OCI-LY7 (cell line): ENCODE measurements at regions not wholly inside any gene's neighbourhood (a gene's known extent, or its start where the extent isn't known, plus 50 kb on each side); places are given as distances from the start of the nearest gene placed in this dataset.

Experiments used
- EZH2phosphoT487 ChIP-seq: fragments of 200-600 bp; sonication (generic); IDR thresholded peaks from 2 replicates; pipeline ENCODE4 v1.6.1; 2018; ENCODE audit warnings: low read depth, borderline replicate concordance, mild to moderate bottlenecking, mixed run types, antibody characterized with exemption, low read length, moderate library complexity, mixed read lengths
- TF ChIP-seq, protein P1 (sequence below): fragments of 200-600 bp; sonication (generic); conservative IDR thresholded peaks from 2 replicates; pipeline ENCODE4 v1.5.1; 2014; ENCODE audit warnings: mild to moderate bottlenecking, antibody characterized with exemption, low read length, moderate library complexity, mixed read lengths

DNA sequence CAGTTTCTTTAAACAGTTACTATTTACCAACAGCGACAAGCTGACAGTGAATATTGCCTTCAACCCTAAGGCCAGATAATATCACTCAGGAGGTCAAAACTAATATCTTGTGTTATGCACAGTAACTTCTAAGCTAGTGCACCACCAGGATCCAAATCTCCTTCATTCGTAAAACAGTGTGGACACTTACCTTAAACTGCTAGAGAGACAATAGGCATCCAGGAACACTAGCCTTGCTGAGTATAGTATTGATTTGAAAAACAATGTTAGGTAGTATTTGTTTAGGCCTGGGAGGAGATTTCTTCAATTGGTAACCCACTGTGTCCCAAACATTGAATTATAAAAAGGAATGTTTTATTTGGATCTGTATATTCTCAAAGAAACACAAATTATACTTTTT, 707.9 kb upstream of the UBE2E2 start:
- TF ChIP-seq, protein P1, sequence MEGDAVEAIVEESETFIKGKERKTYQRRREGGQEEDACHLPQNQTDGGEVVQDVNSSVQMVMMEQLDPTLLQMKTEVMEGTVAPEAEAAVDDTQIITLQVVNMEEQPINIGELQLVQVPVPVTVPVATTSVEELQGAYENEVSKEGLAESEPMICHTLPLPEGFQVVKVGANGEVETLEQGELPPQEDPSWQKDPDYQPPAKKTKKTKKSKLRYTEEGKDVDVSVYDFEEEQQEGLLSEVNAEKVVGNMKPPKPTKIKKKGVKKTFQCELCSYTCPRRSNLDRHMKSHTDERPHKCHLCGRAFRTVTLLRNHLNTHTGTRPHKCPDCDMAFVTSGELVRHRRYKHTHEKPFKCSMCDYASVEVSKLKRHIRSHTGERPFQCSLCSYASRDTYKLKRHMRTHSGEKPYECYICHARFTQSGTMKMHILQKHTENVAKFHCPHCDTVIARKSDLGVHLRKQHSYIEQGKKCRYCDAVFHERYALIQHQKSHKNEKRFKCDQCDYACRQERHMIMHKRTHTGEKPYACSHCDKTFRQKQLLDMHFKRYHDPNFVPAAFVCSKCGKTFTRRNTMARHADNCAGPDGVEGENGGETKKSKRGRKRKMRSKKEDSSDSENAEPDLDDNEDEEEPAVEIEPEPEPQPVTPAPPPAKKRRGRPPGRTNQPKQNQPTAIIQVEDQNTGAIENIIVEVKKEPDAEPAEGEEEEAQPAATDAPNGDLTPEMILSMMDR, result no peak
- TF ChIP-seq EZH2phosphoT487, result no peak
